ENCODE measurements at regions not wholly inside any gene's neighbourhood (a gene's known extent, or its start where the extent isn't known, plus 50 kb on each side); places are given as distances from the start of the nearest gene placed in this dataset.

GRCh38 chr4:13180701-13181100 lies 303.4 kb downstream of the RAB28 start:
- no peak for DNase-seq

GRCh38 chr4:13178621-13179020 lies 305.5 kb downstream of the RAB28 start:
- DNase-seq, result no peak

GRCh38 chr4:13176741-13177142 lies 307.4 kb downstream of the RAB28 start:
- no peak for DNase-seq

GRCh38 chr4:13174926-13175325 lies 309.2 kb downstream of the RAB28 start:
- no peak for DNase-seq

GRCh38 chr4:13174001-13174400 lies 310.1 kb downstream of the RAB28 start:
- DNase-seq, result no peak

- DNase-seq, result no peak
These were observed 312.7 kb downstream of the RAB28 start for GRCh38 chr4:13171292-13172057.

- no peak for DNase-seq
These were observed 314.2 kb downstream of the RAB28 start for GRCh38 chr4:13169731-13170525.

GRCh38 chr4:13168326-13168725 lies 315.8 kb downstream of the RAB28 start:
- DNase-seq, result no peak

GRCh38 chr4:13166214-13166613 lies 317.9 kb downstream of the RAB28 start:
- DNase-seq, result no peak

- no peak for DNase-seq
These were observed 319.3 kb downstream of the RAB28 start for GRCh38 chr4:13164783-13165331.

GRCh38 chr4:13162886-13163285 lies 321.3 kb downstream of the RAB28 start:
- no peak for DNase-seq

GRCh38 chr4:13160920-13161319 lies 323.2 kb downstream of the RAB28 start:
- DNase-seq, result no peak

GRCh38 chr4:13159041-13159620 lies 325.0 kb downstream of the RAB28 start:
- no peak for DNase-seq

- DNase-seq, result no peak
These were observed 332.9 kb downstream of the RAB28 start for GRCh38 chr4:13151194-13151593.

GRCh38 chr4:13143222-13144070 lies 340.7 kb downstream of the RAB28 start:
- no peak for DNase-seq

- DNase-seq, result no peak
These were observed 341.4 kb downstream of the RAB28 start for GRCh38 chr4:13142726-13143125.

GRCh38 chr4:13142191-13142590 lies 341.9 kb downstream of the RAB28 start:
- no peak for DNase-seq

- no peak for DNase-seq
These were observed 346.8 kb downstream of the RAB28 start for GRCh38 chr4:13137390-13137789.

GRCh38 chr4:13133700-13134099 lies 350.4 kb downstream of the RAB28 start:
- no peak for DNase-seq

GRCh38 chr4:13130848-13131247 lies 353.3 kb downstream of the RAB28 start:
- no peak for DNase-seq

- DNase-seq, result no peak
These were observed 355.0 kb downstream of the RAB28 start for GRCh38 chr4:13129095-13129494.
